NCI-H2171 treated with DMSO at 0.1 percent for 48 hours (cell line): ENCODE measurements at regions not wholly inside any gene's neighbourhood (a gene's known extent, or its start where the extent isn't known, plus 50 kb on each side); places are given as distances from the start of the nearest gene placed in this dataset.

Experiments
- DNase-seq: peaks from one replicate; lab custom pipeline; 2025; lab: John Stamatoyannopoulos, UW

DNA sequence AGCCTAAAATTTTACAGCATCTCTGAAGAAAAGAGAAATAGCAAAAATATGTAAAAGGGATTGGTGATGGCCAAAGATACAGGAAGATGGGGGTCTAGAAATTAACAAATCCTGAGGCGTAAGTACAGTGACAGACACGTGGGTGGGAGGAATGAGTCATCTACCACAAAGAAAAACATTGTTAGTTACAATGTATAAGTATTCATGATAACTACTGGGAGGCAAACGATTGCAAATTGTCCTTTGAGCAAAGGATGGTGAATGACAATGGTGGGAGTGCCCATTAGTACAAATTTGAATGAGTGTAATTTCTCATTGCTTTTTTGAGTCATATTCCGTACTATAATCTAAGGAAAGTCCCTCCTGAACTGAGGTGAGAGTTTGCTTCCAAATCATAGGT, 809.0 kb upstream of the FAM98A start:
- no peak for DNase-seq

DNA sequence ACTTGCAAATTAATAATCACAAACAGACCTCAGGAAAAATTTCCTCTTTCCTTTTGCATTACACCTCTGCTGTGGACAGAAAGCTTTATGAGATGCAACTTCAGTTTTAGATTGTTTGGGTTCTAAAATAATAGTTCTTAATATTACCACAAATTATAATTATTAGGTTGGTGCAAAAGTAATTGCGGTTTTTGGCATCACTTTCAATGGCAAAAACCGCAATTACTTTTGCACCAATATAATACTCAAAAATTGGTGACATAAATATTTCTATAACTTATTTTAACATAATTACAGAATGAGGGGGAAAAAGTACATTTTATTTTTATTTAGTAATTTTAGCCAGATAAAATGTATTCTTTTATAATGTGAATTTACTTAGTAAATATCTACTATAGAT, 804.4 kb upstream of the FAM98A start:
- DNase-seq, result no peak

DNA sequence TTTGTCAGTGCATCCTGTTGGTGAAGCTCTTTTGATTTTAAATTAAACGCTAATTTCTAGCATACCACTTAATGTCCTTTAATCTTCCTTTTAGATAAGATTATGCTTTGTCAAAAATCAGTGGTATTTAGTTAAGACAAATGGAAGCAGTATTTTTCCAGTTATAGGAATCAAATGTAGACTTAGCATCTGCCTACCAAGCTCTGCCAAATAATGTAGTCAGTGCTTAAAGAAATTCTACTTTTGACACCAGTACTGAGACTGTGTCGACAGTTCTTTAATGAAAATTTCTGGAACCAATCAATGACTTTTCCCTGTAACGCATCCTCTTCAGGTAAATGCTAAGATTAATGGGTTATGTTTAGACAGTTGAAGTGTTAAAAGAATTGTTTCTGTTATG, 803.3 kb upstream of the FAM98A start:
- no peak for DNase-seq

DNA sequence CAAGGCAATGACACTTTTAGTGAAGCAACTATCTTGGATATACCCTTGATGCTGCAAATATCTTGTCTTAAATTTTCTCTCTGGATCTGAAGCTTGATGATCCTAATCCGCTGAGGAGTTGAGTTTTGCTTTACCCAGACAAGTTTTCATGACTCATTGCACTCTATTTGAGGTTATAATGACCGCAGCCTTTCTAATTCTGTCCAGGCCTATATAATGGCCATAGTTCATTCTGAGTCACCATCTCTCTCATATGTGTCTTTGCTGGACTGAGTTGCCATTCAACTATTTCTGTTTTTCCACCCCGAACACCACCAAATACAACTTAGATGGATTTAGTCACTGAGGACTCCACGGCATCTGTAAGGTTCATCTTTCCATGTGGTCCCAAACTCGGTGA, 802.1 kb upstream of the FAM98A start:
- no peak for DNase-seq

DNA sequence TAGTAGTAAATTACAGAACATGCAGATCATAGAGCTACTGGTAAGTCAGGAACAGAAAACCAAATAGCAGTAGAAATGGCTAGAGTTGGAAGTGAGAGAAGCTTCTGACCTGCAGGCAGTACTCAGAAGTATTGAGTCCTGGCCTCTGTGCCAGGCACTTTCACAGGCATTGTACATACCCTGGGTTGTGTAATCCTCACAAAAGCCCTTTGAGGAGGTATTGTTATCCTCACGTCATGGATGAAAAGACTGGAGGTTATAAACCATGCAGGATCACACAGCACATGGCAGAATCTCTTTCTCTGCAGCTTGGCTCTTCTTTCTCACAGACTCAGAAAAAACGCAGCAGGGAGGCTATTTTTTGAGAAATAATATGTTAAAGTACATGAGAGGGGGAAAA, 789.3 kb upstream of the FAM98A start:
- no peak for DNase-seq

DNA sequence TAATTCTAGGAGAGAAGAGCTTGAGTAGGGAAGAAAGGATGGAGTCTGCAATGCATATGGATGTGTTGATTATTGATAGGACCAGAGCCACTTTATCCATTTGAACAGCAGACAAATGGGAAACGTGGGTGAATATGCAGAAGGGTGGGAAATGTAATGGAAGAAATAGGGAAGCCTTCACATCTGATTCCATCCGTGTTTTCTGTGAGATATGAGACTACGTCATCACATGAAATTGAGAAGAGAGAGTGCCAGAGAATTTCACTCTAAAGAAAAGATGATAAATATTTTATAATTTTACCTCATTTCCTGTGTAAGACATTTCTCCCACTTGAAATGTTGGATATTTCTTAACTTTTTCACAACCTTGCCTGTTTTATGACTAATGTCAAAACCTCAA, 788.4 kb upstream of the FAM98A start:
- DNase-seq, result no peak

DNA sequence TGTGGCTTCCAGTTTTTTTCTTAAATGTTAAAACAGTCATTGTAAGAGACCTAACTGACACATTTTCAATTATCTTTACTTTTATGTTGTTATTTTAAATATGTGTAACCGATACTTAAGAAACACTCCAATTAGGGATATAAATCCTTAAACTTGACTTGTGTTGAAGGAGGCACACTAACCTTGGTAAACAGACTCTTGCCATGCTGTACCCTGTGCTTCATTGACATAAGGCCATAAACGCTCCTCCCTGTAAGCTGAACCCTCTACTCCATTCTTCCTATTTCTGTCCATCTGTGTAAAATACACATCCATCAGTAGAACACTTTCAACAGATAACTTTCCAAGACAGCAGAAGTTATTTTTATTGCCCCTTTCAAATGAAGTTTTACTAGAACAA, 780.5 kb upstream of the FAM98A start:
- DNase-seq, result peak; percentile 87

DNA sequence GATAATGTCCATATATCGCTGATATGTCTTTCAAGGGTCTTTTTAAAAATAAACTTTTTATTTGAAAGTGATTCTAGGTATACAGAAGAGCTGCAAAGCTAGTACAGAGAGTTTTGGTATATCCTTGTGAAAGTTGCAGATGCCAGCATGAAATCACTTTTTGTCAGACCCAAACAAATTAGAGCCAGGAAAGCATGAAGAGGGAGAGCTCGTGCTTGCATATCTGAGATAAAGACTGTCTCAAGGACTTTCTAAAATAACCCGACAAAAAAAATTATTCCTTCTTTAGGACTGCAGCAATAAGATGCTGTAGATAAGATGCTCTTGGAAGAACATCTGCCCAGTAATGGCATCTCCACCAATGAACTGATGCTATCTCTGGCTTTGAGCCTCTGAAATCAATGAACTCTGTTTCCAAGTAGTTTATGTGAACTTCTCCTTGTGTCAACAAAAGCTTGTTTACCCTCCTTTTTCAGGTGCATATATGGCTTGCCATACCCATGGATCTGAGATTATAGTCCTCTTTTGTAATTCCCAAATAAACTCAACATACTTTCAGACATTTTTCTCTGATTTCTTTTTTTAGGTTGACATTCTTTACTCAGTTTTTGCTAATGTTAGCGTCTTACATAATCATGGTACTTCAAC, 774.6 kb upstream of the FAM98A start:
- DNase-seq, result no peak

DNA sequence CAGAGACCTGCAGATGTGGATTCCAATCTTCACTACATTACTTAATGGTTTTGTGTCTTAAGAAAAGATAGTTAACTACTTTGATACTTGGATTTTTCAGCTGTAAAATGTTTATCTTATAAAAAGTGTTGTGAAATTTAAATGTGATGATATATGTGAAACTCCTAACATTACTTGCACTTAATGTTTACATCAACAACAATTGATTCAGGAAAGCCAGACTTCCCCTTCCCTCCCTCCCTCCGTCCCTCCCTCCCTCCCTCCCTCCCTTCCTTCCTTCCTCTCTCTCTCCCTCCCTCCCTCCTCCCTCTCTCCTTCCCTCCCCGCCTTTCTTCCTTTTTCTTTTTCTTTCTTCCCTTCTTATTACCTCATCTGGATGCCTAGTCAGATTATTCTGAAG, 773.9 kb upstream of the FAM98A start:
- DNase-seq, result no peak

DNA sequence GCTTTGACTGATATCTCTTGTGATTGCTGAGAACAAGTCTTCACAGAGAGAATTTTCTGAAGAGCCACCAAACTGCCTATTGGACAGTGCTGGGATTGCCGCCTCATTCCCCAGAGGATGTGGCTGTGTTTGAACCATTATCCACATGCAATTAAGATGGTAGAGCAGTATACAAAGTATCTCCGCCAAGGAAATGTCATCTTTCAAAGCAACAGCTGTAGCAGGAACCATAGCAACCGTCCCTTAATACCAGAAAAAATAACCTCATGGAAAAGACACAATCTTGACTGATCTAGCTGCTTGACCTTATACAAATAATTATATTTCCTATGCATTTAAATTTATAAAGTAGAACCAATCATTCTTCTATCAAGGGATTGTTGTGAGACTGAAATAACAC, 772.6 kb upstream of the FAM98A start:
- DNase-seq, result no peak

DNA sequence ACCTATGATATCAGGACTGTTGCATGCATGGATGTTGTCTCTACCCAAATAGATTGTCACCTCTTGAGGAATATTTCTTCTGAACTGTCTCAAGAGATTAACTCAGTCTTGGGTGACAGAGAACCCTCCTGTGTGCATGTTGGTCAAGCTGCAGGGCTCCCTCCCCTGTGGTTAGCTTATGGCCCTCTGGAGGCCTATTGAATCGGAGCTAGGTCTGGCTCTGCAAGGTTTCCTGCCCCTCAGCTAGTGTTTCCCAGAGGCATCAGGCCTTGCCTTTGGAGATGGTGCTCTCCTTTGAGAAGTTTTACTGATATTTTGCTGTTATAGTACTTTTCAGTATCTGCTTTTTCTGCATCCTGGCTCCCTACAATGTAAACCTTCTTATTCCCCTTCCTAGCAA, 769.2 kb upstream of the FAM98A start:
- DNase-seq, result no peak

DNA sequence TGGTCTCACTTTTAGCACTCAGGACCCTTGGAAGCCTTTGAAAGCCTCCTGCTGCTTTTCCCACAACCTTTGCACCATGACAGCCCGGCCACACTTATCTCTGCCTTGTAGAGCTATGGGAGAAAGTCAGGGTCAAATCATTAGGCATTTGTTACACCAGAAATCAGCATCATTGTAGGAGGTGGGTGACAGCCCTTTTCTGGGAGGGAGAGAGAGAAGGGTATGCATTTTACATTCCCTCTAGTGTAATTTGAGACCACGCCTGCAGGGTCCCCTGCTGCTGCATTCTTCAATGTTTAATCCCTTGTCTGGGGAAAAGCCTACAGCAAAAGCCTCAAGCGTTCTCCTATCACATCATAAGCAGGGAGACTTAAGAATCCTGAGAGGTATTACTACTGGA, 766.8 kb upstream of the FAM98A start:
- peak; percentile 73 for DNase-seq

DNA sequence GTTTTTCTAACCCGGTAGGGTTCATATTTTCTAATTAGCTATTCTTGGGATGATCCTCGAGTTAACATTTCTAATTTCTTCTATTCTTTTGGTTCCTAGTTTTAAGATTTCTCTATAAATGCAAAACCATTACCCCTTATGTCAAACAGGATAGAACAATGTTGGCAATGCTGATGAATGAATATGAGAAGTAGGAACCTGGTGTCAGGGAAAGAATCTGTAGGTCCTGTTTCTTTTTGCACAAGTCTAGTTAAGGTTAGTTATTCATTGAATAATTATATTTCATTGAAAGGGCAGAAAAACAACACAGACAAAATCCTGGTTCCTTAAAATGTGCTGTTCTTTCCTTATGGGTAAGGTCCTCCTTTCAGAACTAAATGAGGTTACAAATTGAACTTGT, 766.4 kb upstream of the FAM98A start:
- DNase-seq, result no peak

DNA sequence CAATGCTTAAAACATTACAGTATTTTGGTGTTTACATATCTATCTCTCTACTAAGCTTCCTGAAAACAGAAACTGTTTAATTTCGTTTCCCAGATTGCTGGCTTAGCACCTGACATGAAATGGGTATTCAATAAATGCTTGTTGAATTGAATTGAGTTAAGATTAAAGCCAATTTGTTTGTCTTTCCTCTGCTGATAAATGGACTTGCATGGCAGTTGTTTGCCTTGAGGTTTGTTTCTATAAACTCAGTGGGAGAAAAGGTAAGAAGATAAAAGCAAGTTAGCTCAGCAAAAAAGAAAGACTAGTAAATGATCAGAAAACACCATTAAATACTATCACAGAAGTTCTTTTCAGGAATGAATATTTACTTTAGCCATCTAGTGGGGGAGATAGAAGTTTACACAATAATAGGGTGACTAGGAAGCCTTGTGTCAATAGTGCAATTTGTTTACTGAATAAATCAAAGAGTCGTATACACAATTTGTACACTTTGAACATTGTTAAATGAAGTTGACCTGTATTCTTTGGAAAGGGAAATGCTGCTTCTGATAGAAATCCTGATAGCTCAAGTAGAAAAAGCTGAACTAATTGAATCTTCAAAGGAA, 754.5 kb upstream of the FAM98A start:
- peak; percentile 13 for DNase-seq

DNA sequence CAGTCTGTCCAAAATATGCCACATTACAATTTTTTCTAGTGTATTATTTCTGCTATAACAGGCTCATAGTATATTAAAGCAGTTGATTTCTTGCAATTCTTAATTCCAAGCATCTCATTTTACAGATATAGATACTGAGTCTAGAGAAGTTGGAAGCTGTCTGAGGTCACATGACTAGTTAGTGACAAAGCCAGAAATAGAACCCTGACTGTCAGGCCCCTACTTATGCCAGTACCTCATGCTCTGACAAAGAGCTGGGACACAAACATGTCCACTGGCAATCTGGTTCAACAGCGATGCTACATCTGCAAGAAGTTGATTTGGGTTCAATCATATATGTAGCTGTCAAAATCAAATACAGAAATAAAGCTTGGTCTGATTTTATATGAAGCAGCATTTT, 750.4 kb upstream of the FAM98A start:
- DNase-seq, result no peak

DNA sequence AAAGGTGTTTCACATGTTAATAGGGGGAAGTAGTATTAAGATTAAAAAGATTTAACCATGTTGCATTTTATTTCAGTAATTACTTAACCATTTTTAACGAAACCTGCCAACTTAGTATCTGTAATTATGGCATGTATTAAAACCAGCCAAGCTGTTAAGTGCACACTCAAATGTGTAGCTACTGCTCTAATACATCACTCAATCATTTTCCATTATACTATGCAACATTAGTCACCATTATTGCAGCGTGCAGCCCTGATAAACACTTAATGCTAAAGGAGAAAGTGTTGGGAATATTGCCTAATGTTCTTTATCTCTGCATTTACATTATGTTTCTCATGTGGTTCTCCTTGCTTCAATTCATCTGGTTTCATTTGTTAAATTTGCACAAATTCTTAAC, 745.9 kb upstream of the FAM98A start:
- no peak for DNase-seq

DNA sequence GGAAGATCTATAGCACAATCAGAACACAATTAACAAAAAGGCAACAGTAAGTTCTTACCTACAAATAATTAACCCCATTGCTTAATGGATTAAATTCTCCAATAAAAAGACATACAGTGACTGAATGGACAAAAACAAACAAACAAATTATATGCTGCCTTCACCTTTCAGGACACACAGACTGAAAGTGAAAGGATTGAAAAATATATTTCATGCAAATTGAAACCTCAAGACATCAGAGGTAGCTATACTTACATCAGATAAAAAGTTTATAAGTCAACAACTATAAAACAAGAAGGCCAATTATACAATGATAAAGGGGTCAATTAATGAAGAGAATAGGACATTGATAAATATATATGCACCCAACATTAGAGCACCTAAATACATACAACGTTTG, 741.2 kb upstream of the FAM98A start:
- DNase-seq, result no peak

DNA sequence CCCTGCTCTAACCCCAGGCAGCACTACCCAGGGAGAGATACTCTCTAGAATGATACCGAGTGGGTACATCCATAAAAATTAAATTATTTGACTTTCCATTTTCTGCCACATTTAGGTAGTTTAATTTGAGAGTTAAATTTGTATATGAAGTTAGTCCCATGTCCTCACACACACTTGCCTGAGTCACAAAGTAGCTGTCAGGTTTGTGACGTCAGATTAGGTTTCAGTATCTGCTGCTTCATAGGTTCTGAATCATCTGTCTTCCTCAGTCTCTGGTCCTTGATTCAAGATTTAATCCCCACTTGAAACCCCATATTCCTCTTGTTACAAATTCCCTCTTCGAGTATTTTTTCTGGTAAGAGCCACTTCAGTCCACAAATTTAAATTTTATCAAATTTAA, 738.6 kb upstream of the FAM98A start:
- no peak for DNase-seq

DNA sequence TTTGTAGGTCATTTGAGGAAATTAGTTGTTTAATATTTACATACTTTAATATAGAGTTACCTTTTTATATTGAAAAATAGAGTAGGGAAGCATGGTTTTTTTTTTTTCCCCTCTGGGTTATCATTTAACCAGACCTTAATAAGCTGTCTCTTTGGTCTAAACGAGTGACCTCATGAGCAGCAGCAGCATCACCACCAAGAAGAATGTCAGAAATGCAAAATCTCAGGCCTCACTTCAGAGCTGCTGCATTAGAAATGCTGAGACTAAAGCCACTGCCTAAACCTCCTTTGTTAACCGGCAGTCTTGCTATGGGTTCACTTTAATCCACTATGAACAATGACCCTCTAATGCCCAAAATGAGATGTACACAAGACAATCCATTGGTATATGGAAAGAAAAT, 733.7 kb upstream of the FAM98A start:
- DNase-seq, result no peak

DNA sequence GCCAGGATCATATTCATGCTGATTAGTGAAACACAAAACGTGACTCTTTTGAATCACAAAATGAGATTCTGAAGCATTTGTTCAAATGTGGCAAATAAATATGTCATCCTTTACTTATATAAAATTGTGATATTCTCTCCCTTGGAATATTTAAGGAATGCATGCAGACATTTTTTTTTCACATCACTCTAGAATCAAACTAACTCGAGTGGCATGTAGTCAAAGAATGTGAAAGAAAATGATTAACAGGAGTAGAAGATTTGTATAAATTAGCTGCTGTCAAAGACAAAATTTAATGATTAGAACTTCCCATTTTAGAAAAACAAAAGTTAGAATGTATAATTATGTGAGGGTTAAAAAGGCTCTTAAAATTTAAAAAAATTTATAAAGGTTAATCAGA, 721.0 kb upstream of the FAM98A start:
- no peak for DNase-seq

DNA sequence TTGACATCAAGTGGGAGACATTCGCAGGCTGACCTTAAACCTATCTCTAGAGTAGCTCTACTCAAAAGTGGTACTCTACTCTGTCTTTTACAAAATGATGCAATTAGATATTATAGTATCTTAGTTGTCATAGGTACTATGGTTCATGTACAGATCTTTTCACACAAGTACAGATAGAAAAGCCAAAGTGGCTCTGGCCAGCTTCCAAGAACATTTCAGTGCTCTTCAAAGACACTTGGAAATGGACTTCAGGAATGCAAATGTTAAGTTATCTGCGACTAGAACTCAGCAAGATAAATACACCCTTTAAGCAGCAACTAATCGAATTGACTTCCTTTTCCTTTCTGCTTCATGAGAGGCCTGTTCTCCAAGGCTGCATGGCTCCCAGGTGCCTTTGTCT, 718.7 kb upstream of the FAM98A start:
- no peak for DNase-seq

DNA sequence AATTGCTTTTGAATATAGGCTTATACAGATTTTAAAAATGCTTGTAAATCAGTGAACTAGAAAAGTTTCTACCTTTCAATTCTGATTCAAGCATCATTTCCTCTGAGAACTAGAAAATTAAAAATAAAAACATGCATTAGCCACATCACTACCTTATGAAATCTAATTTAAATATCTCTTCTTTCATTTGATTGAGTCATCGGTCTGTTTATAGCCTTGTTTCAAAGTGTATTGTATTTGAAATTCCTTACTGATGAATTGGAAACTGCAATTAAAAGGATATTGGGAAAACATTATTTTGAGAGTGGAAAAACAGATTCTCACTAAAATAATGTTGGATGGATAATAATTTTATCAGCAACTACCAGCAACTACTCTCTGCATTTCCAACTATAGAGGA, 717.7 kb upstream of the FAM98A start:
- DNase-seq, result no peak

DNA sequence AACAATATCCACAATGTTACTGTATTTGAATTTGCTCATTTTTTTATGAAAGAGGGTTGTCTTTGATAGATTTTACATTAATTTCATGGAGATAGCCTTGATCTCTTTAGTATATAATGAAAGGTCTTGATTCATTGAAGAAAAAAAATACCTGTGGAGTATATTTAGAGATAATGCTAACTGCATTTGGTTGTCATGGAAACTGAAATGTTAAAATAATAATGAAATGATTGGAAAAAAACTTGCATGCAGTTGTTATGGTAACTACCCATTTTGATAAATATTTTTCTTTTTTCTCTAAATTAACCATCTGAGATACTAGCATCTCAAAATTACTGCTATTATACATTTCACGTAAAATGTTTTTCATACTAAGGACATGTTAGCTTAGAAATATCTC, 712.7 kb upstream of the FAM98A start:
- no peak for DNase-seq

DNA sequence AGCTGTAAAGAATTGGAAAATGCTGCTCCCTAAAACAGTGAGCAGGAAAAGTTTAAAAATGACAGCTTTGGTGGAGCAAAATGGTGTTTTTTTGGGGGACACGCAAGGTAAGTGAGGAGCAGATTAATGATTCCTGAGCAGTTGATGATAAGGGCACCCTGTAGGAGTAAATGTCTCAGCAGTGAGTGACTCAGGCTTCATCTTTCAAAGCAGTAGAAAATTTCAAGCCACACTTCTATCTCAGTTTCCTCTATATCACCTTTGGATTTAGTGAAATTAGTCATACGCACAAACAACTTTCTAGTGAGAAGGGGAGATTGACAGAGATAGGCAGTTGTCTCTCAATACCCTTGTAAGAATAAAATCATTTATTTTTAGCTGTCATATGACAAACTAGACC, 709.0 kb upstream of the FAM98A start:
- DNase-seq, result no peak

DNA sequence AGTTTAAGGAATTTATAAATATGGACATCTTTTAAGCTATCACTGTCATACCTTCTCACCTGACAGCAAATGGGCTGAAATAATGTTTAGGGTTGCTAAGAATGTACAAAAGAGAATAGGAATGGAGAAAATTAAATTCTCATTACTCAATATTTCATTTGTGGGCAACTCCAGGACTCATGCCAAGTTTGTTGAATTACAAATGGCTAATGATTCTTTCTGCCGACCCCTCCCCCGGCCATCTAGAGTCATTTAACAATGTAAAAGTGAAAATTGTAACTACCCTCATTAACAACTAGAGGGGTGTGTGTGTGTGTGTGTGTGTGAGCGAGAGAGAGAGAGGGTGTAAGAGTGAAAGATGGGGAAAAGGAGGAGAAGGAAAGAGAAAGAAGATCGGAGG, 708.5 kb upstream of the FAM98A start:
- no peak for DNase-seq
